Fibroblast of skin of right quadriceps (primary cell): ENCODE measurements at regions not wholly inside any gene's neighbourhood (a gene's known extent, or its start where the extent isn't known, plus 50 kb on each side); places are given as distances from the start of the nearest gene placed in this dataset.
"Not testable (repeated sequence)": the region's sequence is repeated elsewhere in the genome, so short reads cannot be mapped to it uniquely, and the experiment has no call there.

ENCODE experiments used
- DNase-seq: peaks from one replicate; pipeline ENCODE4 v3.0.0-alpha.2; 2013

DNA sequence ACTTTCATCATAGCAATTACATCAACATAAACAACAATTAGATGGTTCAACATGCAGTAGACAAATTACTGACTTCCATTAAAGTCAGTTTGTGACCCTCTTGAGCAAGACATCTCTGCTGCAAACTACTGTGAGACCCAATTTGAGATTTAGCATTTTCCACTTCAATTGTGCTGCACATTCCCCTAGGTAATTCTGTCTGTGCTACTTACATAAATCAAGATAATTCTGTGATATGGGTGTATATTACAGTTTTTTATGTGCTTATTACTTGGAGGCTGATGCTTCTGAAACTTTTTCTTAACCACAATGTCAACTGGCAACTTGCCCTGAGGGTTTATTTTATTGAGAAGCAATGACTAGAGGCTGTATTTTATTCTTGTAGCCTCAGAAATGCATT lies 1714.4 kb downstream of the OLFM4 start:
- no peak for DNase-seq

DNA sequence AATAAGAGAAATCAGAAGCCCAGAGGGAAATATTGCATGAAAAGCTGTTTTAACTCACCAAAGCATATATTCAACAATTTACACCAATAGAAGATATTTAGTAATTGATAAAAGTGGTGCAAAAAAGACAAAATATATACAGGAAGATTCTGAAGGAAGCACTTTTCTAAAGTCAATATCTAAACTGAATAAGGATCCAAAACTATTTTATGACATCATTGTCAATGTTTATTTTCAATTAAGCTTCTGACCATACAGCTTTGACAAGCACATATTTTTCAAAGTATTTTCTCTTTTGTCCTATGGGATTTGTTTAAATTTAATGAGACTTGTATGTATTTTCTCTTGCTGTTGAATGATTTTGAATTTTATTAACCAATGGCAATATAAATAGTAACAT lies 1716.1 kb downstream of the OLFM4 start:
- no peak for DNase-seq

DNA sequence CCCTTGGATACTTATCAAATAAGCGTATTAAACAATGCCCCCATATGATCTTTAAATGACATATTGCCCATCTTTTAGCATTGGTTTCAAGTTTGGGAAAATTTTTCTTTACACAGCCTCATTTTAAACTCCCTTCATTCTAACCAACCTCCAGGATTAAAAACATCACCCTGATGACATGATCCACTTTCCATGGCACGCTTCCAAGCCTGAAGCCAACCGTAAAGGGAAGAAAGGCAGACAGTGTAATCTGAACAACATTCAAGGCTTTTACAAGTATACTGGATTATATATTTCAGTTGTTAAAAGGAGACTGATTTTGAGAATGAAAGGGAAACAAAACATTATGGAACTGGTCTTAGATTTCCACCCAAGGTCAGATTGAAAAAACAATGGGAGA lies 1721.9 kb downstream of the OLFM4 start:
- DNase-seq, result no peak

DNA sequence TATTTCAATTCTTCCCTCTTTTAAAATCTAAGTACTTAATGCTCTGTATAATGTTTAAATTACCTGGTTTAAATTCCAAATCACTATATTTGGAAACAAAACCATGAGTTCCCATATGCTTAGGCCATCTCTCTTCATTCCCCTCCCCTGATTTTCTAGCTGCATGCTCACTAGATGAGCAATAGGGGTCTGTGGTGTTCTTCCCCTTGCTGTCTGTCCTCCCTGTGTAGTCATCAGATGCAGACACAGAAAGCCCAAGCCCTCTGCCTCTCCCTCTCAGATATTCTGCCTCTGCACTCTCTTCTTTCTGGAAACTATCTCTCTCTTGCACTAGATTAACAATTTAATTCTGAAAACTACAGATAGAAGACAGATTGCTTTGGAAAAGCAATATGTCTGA lies 1730.2 kb downstream of the OLFM4 start:
- no peak for DNase-seq

DNA sequence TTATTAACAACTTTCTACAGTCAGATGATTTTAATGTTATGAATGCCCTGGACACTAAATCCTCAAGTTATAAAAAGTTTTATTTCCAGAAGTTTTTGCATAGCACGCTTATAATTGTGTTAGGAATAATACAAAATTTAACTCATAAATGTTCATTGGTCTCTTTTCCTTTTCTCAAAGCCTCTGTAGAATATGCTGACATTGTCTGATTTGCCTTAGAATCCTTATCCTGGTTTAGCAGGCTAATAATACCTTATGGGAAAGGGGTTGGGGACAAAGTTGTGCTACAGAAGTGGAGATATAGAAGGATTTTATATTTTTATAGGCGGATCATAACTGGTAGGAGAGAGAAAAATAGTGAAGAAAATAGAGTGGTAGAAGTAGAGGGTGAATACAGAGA lies 1739.6 kb downstream of the OLFM4 start:
- no peak for DNase-seq

DNA sequence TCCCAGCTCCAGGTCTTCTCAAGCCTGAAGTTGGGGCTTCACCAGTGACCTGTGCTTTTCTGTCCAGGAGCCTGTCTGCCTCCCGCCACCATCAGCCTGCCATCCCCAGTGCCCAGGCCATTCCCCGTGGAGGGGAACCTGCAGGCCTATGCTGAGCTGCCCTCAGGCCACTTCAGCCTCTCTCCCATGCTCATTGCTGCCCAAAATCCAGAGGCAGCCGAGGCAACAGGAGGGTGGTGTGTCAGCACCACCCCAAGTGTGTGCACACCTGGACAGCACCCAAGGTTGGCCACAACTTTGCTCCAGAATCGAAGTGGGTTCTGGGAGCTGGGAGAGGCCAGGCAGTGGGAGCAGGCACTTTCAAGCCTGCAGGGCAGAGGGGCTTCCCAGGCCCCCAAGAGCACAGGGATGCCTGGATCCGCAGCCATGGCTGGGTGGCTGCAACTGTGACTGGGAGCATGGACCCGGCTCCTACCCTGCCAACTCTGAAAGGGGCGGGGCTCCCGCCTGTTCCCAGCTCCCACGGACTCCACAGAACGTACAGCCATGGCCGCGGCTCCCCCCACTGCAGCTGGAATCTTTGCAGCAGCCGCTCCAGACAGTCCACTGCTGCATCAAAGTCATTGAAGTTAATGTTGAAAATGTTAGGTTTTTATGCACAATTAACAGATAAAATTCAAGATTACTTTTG lies 1747.0 kb downstream of the OLFM4 start:
- no peak for DNase-seq

DNA sequence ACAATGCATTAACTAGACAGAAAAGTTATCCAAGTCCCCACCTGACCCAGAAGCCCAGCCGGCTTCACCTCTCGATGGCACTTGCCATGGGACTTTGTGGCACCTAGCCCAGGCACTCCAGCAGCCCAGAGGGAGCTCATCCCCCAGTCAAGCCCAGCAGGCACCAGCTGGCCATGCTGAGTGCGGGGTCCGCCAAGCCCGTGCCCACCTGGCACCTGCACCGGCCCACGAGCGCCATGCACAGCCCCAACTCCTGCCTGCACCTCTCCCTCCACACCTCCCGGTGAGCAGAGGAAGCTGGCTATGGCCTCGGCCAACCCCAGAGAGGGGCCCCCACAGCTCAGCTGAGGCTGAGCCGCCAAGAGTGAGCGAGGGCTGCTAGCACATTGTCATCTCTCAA lies 1759.1 kb downstream of the OLFM4 start:
- DNase-seq, result no peak

DNA sequence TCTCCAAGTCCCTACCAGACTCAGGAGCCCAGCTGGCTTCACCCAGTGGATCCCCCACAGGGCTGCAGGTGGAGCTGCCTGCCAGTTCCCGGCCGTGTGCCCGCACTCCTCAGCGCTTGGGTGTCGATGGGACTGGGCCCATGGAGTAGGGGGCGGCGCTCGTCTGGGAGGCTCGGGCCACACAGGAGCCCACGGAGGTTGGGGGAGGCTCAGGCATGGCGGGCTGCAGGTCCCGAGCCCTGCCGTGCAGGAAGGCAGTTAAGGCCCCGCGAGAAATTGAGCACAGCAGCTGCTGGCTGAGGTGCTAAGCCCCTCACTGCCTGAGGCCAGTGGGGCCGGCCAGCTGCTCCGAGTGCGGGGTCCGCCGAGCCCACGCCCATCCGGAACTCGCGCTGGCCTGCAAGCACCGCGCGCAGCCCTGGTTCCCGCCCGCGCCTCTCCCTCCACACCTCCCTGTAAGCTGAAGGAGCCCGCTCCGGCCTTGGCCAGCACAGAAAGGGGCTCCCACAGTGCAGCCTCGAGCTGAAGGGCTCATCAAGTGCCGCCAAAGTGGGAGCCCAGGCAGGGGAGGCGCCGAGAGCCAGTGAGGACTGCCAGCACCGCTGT lies 1771.1 kb downstream of the OLFM4 start:
- DNase-seq, result no peak

DNA sequence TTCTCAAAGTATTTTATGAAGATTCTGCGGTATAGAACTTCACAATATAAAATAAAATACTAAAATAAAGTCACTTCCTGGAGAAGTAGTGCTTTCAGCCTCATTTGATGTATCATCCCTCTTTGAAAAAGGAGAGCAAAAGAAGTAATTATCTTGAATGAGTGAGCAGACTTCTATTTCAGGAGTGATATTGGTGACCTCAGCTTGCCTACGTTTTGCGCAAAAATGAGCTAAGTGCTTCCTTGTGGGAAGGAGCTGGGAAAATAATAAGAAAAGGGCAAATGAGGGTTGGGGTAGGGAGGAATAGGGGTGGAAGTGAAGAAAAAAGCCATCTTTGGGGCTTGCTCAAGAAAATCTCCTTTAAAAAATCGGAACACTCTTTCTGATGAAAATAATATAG lies 1773.6 kb downstream of the OLFM4 start:
- no peak for DNase-seq

DNA sequence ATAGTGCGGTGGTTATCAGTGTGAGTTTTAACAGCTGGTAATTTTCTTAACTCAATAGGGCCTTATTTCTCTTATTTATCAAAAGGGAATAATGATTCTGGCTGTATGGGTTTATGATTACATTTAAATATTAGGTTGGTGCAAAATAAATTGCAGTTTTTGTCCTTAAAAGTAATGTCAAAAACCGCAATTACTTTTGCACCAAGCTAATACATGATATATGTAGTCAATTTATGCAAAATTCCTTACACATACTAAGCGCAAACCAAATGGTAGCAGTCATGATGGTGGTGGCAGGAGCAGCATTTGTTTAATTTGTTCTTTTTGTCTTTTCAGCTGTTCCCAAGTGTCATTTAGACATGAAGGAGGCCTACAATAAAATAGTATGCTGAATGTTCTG lies 1777.1 kb downstream of the OLFM4 start:
- no peak for DNase-seq

DNA sequence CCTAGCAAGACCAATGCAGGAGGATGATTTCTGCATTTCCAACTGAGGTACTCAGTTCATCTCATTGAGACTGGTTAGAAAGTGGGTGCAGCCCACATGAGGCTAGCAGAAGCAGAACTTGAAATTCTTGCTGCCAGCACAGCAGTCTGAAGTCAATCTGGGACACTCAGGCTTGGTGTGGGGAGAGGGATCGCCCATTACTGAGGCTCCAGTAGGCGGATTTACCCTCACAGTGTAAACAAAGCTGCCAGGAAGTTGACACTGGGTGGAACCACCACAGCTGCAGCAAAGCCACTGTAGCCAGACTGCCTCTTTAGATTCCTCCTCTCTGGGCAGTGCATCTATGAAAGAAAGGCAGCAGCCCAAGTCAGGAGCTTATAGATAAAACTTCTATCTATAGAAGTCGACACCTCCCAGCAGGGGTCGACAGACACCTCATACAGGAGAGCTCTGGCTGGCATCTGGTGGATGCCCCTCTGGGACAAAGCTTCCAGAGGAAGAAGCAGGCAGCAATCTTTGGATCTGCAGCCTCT lies 1793.4 kb downstream of the OLFM4 start:
- not testable (repeated sequence) for DNase-seq

DNA sequence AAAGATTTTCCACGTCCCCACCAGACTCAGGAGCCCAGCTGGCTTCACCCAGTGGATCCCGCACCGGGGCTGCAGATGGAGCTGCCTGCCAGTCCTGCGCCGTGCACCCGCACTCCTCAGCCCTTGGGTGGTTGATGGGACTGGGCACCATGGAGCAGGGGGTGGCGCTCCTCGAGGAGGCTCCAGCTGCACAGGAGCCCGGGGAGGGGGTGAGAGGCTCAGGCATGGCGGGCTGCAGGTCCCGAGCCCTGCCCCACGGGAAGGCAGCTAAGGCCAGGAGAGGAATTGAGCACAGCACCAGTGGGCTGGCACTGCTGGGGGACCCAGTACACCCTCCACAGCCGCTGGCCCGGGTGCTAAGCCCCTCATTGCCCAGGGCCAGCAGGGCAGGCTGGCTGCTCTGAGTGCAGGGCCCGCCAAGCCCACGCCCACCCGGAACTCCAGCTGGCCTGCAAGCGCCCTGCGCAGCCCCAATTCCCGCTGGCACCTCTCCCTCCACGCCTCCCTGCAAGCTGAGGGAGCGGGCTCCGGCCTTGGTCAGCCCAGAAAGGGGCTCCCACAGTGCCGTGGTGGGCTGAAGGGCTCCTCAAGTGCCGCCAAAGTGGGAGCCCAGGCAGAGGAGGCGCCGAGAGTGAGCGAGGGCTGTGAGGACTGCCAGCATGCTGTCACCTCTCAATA lies 1800.9 kb downstream of the OLFM4 start:
- DNase-seq, result not testable (repeated sequence)

DNA sequence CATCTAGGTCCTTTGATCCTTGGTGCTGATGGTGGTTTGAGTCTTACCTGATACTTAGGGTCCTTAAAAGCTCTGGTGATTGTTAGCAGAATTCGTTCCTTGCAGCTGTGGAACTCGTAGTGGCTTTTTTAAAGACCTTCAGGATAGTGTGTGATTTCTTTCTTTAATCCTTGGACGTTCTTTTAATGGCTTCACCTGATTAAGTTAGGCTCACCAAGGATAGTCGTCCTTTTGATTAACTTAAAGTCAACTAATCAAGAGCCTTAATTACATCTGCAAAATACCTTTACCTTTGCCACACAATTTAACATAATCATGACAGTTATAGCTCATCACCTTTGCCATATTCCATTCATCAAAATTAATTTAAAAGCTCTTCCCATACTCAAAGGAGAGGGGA lies 1807.7 kb downstream of the OLFM4 start:
- no peak for DNase-seq

DNA sequence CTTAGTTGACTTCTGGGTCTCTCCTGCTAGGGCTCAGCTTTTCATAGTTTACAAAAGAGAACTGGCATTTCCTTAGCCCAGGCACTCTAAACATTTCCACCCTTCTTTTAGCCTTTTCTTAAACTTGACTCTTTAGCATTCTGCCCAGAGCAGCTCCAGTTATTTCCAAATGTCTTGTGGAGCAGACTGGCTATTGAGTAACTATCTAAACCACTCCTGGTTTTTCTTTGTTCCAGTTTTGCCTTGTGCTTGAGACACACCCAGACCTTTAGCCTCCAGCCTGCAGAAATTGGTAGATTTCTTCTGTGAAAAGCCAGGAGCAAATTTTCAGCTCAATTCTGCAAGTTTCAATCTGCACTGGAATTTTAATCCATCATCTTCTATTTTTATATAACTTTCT lies 1813.1 kb downstream of the OLFM4 start:
- DNase-seq, result no peak

DNA sequence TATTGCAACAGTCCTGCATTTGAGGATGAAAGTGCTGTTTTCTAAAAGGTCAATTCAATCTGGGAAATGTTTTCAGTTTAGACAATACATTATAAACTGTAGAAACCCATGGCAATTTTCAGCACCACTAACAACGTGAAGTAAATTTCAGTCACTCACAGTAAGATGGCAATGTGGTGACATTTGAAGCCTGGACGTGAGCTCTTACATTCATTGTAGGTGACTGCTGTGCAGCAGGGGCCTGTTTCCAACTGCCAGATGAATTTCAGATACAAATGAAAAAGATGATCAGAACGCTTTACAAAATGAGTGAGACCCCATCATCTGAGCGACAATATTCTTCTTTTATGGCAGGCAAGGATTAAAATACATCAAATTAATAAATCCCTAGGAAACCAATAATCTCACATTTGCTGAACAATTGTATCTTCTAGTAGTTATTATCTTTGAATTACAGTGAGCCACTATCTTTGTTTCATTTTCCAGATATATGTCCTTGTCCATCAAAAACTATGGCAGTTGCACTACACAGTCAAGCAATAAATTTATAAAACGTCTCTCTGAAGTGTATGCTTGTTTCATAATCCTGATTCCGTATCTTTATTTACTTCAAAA lies 1816.8 kb downstream of the OLFM4 start:
- no peak for DNase-seq

DNA sequence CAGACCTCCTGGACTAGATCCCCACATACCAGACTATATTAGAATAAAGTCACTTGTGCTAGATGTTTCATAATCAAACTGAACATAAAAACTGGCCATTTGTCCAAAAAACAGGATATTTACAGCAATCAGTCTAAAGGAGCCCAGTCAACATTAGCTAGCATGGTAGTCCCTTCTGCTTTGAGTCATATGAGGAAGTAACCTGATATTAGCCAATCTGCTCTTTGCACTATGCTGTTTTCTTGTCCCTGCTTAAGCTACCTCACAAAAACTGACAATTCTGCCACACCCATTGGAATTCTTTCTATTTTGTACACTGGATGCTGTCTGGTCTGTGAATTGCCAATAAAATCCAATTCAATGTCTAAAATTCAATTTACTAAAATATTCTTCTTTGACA lies 1824.2 kb downstream of the OLFM4 start:
- DNase-seq, result no peak

DNA sequence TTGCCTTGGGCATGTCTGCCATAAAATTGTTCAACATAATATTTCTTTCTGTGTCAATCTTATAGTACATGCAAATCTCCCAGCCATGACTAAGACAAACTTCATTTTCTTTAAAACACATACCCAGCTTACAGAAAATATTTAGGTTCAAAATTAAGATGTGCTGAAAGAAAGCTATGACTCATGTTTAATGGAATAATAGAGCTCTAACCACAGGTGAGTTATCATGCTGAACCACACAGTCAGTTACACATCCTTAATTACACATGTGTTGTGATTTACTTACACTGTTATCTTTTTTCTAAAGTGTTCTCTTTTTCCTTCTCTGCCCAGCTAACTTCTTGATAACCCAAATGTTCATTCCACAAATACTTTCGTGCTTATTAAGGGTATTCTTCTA lies 1831.2 kb downstream of the OLFM4 start:
- no peak for DNase-seq

DNA sequence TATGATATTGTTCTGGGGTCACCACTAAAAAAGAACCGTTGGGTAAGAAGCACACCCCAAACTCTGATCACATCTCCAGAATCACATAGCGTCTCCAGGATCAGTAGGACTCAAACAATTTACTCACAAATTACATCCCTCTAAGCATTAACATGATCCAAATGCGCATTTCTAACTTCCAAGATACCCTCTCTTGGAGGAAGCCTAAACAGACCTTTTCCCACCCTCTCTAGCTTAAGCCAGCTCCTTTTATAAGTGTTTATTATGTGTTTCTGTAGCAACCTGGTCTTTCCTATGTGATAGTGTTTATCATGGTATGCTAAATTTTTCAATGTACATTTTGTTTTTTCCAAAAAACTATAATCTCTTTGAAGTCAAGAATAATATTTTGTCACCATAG lies 1846.5 kb downstream of the OLFM4 start:
- DNase-seq, result no peak

DNA sequence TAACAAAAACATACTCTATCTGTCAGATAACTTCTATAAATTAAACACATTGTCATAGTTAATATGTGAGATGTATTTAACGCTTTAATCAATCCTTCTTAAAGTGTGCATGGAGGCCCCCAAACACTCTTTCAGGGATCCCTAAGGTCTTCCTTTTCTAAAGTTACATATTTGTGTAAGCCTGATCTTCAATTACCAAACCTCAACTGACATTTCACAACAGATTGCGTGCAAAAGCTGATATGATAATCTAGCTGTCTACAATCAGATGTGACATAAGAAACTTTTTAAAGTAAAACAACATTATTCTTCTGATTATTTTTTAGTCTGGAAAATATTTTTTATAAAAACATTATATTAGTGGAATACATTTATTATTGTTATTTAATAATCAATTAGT lies 1850.4 kb downstream of the OLFM4 start:
- DNase-seq, result no peak

DNA sequence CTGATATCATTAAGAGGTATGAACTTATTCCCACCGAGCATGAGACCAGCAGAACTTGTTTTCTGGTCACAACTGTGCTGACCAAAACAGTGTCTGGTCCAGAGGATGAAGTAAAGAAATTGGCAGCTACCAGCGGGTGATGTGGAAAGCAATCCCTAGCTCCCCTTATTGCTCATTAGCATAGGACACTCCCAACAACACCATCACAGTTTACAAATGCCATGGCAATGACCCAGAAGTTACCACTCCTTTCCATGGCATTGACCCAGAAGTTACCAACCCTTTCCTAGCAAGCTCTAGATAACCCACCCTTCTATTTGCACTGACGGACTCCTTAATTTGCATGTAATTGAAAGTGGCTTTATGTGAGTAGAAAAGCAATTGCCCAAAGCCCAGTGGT lies 1856.1 kb downstream of the OLFM4 start:
- no peak for DNase-seq

DNA sequence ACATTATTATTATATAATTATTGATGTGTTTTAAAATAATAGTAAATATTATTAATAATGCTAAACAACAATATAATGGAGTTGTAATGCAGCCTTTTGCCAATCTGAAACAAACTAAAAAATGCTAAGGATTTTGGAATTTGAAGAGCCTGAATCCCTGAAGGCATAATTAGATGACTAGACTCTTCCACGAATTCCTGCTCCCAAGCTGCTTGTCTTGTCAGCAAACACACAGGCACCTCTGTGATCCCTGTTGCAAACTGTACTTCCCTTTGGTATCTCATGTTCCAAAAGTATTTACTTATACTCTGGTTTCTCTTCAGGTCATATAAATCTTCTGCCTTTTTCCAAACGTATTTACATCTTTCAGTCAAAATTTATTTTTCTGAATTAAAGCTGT lies 1862.4 kb downstream of the OLFM4 start:
- DNase-seq, result no peak

DNA sequence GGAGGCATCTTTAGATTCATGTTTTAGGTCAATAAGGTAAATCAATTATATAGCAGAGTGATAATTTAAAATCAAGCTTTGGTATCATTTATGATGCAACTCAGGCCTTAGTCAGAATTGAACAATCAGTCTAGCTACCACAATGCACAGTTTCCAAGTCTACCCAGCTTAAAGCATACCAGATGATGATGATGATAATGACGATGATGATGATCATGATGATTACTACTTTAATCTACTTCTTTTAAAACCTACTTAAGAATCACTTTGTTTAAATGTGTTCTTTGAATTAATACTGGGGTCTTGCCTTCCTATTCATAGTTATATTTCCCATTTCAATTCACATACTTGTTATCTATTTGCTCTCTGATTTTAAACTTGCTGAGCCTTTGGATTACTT lies 1872.7 kb downstream of the OLFM4 start:
- no peak for DNase-seq

DNA sequence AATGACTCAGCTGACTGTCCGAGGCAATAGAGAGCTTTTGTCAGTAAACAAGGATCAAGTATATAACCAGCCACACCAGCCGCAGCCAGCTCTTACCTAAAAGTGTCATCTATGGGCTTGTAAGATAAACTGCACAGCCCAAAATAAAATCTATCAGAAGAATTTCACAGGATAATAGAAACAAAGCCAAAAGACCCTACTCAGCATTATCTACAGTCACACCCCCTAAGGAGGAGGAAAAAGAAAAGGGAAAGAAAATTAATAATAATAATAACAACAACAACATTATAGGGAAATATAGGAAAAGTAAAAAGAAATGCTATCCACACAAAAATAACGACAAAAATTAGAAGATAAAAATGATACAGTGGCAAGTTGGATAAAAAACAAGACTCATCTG lies 1883.8 kb downstream of the OLFM4 start:
- no peak for DNase-seq

DNA sequence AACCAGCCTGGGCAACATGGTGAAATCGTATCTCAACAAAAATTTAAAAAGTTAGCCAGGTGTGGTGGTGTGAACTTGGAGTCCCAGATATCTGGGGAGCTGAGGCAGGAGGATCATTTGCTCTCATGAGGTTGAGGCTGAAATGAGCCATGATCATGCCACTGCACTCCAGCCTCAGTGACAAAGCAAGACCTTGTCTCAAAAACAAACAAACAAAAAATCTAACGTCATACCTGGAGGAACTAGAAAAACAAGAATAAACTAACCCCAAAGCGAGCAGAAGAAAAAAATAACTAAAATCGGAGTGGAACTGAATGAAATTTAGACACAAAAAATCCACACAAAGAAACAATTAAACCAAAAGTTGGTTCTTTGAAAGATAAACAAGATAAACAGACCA lies 1885.1 kb downstream of the OLFM4 start:
- DNase-seq, result no peak
